Trophoblast cell (in vitro differentiated cells and primary cell): ENCODE measurements at regions not wholly inside any gene's neighbourhood (a gene's known extent, or its start where the extent isn't known, plus 50 kb on each side); places are given as distances from the start of the nearest gene placed in this dataset.

Source experiments
- DNase-seq, 2 donors: peaks; one replicate each; pipeline ENCODE4 v3.0.0-alpha.2; 2016
- H2AFZ ChIP-seq: 2 replicates; pipeline ENCODE4 v1.6.1; 2013; ENCODE audit warnings: low read length, moderate library complexity, mild to moderate bottlenecking; ENCODE audit not compliant: insufficient read depth, poor library complexity
- H2AK5ac ChIP-seq: 2 replicates; pipeline ENCODE4 v1.6.1; 2013; ENCODE audit warnings: mild to moderate bottlenecking, low read length
- H2BK120ac ChIP-seq: 2 replicates; pipeline ENCODE4 v1.6.1; 2013; ENCODE audit warnings: low read length, mild to moderate bottlenecking, moderate library complexity; ENCODE audit not compliant: insufficient read depth, poor library complexity
- H2BK12ac ChIP-seq: 2 replicates; pipeline ENCODE4 v1.6.1; 2013; ENCODE audit warnings: mild to moderate bottlenecking, low read length, moderate library complexity
- H2BK5ac ChIP-seq: 2 replicates; pipeline ENCODE4 v1.6.1; 2013; ENCODE audit warnings: low read length, low read depth, moderate library complexity, mild to moderate bottlenecking; ENCODE audit not compliant: poor library complexity
- H3K14ac ChIP-seq: 2 replicates; pipeline ENCODE4 v1.6.1; 2013; ENCODE audit warnings: mild to moderate bottlenecking, low read length
- H3K18ac ChIP-seq: 2 replicates; pipeline ENCODE4 v1.6.1; 2013; ENCODE audit warnings: mild to moderate bottlenecking, low read length
- H3K23ac ChIP-seq: 2 replicates; pipeline ENCODE4 v1.6.1; 2013; ENCODE audit warnings: low read length
- H3K27ac ChIP-seq: 2 replicates; pipeline ENCODE4 v1.5.1; 2013; ENCODE audit warnings: low read depth, mild to moderate bottlenecking, inconsistent platforms, low read length, moderate library complexity
- H3K27me3 ChIP-seq: 2 replicates; pipeline ENCODE4 v1.6.1; 2013; ENCODE audit warnings: inconsistent platforms, mild to moderate bottlenecking, low read length, moderate library complexity; ENCODE audit not compliant: insufficient read depth
- H3K36me3 ChIP-seq, 2 experiments: 1 replicate in 1 of 2; 2 replicates in 1 of 2; pipeline ENCODE4 v1.6.1; 2013; ENCODE audit warnings: low read length in 2 of 2, mild to moderate bottlenecking in 2 of 2, moderate library complexity in 1 of 2; ENCODE audit not compliant: insufficient read depth in 2 of 2, control insufficient read depth in 1 of 2
- H3K4ac ChIP-seq: 2 replicates; pipeline ENCODE4 v1.6.1; 2013; ENCODE audit warnings: low read depth, mild to moderate bottlenecking, low read length, moderate library complexity
- H3K4me1 ChIP-seq, 2 experiments: 1 replicate in 1 of 2; 2 replicates in 1 of 2; pipeline ENCODE4 v1.6.1; 2013; ENCODE audit warnings: low read length in 2 of 2, mild to moderate bottlenecking in 2 of 2, moderate library complexity in 1 of 2; ENCODE audit not compliant: insufficient read depth in 2 of 2, control insufficient read depth in 1 of 2
- H3K4me2 ChIP-seq: 2 replicates; pipeline ENCODE4 v1.6.1; 2013; ENCODE audit warnings: inconsistent platforms, mild to moderate bottlenecking, low read length, moderate library complexity
- H3K4me3 ChIP-seq: 2 replicates; pipeline ENCODE4 v1.5.1; 2013; ENCODE audit warnings: mild to moderate bottlenecking, low read depth, low read length, inconsistent platforms
- H3K79me1 ChIP-seq: one replicate; pipeline ENCODE4 v1.6.1; 2013; ENCODE audit warnings: low read length
- H3K79me2 ChIP-seq: 2 replicates; pipeline ENCODE4 v1.6.1; 2013; ENCODE audit warnings: low read length, mild to moderate bottlenecking; ENCODE audit not compliant: control insufficient read depth, insufficient read depth, poor library complexity
- H3K9ac ChIP-seq: 2 replicates; pipeline ENCODE4 v1.6.1; 2013; ENCODE audit warnings: mild to moderate bottlenecking, low read length
- H3K9me3 ChIP-seq: 2 replicates; pipeline ENCODE4 v1.6.1; 2013; ENCODE audit warnings: low read depth, mild to moderate bottlenecking, control low read depth, inconsistent platforms, low read length; ENCODE audit not compliant: insufficient read depth
- H4K12ac ChIP-seq: 2 replicates; pipeline ENCODE4 v1.6.1; 2013; ENCODE audit warnings: low read depth, mild to moderate bottlenecking, low read length, moderate library complexity
- H4K8ac ChIP-seq: 2 replicates; pipeline ENCODE4 v1.6.1; 2013; ENCODE audit warnings: low read depth, mild to moderate bottlenecking, low read length, moderate library complexity
- H4K91ac ChIP-seq: one replicate; pipeline ENCODE4 v1.6.1; 2013; ENCODE audit warnings: low read depth, mild to moderate bottlenecking, low read length, moderate library complexity
- WGBS: extraction: QIAGEN DNeasy Blood & Tissue Kit; methylation state at CpG from one replicate; pipeline ENCODE4 v1.1.7; 2013; ENCODE audit warnings: missing lambda C conversion rate; ENCODE audit not compliant: insufficient read length, insufficient coverage; ENCODE audit errors: extremely low coverage; 5-methylcytosine and 5-hydroxymethylcytosine counted together

DNA sequence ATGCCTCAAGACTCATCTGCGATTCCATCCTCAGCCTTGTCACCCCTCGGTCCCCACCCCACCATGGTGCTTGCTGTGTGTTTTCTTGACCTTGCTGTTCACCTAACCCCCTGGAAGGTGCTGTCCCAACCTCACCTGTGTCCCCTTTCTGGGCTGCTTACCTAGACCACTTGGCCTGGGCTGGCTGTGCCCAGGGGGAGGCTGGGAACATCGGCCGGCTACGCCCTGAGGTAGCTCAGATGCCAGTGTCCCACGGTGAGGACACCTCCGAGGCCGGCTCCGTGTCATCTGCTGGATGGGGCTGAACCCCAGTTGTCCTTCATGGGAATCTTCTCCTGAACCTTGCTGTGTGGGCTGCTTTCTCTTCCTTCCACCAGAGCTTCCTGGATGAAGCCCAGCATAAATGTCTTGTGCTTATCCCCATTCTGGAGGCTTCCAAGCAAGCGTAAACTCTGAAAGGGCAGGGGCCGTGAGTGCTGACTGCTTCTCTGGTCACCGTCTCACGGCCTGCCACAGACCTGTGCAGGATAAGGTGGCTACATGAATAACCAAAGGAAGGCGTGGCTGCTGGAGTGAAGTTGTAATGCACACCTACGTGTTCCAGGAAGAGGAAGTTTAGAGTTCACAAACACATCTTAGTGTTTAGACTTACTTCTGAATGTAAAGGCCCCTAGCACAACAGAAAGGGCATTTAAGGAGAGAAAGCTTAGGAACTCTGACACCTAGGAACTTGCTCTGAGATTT lies 724.3 kb downstream of the TBC1D22A start:
- H3K18ac ChIP-seq = no peak overlapping the region
- H3K4ac ChIP-seq = no peak overlapping the region
- no peak overlapping the region for H3K14ac ChIP-seq
- H2AFZ ChIP-seq = no peak overlapping the region
- H3K9ac ChIP-seq = no peak overlapping the region
- H2BK120ac ChIP-seq = no peak overlapping the region
- no CpG with 5 or more reads among the region's 15 CpGs for WGBS
- H2BK5ac ChIP-seq = no peak overlapping the region
- DNase-seq = no peak
- H2AK5ac ChIP-seq = no peak overlapping the region
- H3K23ac ChIP-seq = no peak overlapping the region
- H3K27me3 ChIP-seq = no peaks in the 10 kb centered on the region
- H3K36me3 ChIP-seq = peaks cover 0 to 1% of the 10 kb centered on the region in 2 experiments
- no peak overlapping the region for H3K27ac ChIP-seq
- no peak overlapping the region for H3K4me3 ChIP-seq
- no peak overlapping the region for H4K8ac ChIP-seq
- H3K79me1 ChIP-seq = no peaks in the 10 kb centered on the region
- H2BK12ac ChIP-seq = no peak overlapping the region
- peaks cover 29% of the 10 kb centered on the region for H3K9me3 ChIP-seq
- no peaks in the 10 kb centered on the region for H3K4me1 ChIP-seq
- H3K4me2 ChIP-seq = no peak overlapping the region
- H4K12ac ChIP-seq = no peak overlapping the region
- no peak overlapping the region for H4K91ac ChIP-seq
- no peaks in the 10 kb centered on the region for H3K79me2 ChIP-seq

DNA sequence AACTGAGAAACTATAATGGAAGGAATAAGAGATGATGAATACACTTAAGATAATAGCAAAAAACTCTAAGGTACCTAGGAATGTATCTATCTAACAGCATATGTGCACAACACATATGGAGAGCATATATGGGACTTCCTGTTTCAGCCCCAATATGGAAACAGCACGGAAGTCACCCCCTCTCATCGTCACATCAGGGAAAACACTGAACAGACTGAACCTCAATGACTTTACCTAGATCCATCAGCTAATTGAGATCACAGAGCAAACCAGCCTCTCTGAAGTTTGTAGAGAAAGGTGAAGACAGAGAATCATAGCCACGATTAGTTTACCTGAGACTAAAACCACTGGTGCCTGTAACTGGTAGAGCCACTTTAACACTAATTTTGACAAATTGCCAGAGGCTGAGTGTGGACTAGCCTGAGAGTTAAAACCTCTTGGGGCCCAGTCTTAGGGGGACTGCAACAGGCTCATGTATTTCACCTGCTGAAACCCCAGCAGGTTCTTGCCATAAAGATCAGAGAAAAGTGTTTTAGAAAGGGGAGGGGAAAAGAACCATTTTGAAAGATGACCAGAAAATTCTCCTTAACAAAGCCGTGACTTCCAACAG lies 722.6 kb downstream of the TBC1D22A start:
- WGBS = no CpG with 5 or more reads among the region's 4 CpGs

DNA sequence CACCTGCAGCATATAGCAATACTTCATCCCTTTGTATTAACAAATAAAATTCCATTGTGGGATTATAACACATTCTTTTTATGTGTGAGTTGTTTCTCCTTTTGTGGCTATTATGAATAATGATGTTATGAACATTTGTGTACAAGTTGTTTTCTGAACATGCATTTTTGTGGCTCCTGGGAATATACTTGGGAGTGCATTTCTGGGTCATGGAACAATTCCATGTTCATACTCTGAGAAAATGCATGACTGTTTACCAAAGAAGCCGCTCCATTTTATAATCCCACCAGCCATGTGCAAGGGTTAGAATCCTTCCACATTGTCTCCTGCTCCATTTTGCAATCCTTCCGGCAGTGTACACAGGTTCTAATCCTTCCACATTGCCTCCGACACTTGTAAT lies 713.8 kb downstream of the TBC1D22A start:
- no peaks in the 10 kb centered on the region for H3K4me1 ChIP-seq
- H3K9ac ChIP-seq = no peak overlapping the region
- H4K8ac ChIP-seq = no peak overlapping the region
- no peak overlapping the region for H2AFZ ChIP-seq
- no peak for DNase-seq
- H3K27me3 ChIP-seq = no peaks in the 10 kb centered on the region
- no peak overlapping the region for H2BK120ac ChIP-seq
- no peak overlapping the region for H3K4me2 ChIP-seq
- no peak overlapping the region for H3K18ac ChIP-seq
- peaks cover 19% of the 10 kb centered on the region for H3K9me3 ChIP-seq
- H3K4ac ChIP-seq = no peak overlapping the region
- WGBS = no CpG with 5 or more reads among the region's 3 CpGs
- no peak overlapping the region for H2AK5ac ChIP-seq
- no peak overlapping the region for H3K14ac ChIP-seq
- no peak overlapping the region for H3K27ac ChIP-seq
- no peak overlapping the region for H3K4me3 ChIP-seq
- no peak overlapping the region for H4K91ac ChIP-seq
- no peak overlapping the region for H3K23ac ChIP-seq
- H2BK12ac ChIP-seq = no peak overlapping the region
- no peaks in the 10 kb centered on the region for H3K79me2 ChIP-seq
- no peaks in the 10 kb centered on the region for H3K79me1 ChIP-seq
- H3K36me3 ChIP-seq = no peaks in the 10 kb centered on the region
- no peak overlapping the region for H2BK5ac ChIP-seq
- no peak overlapping the region for H4K12ac ChIP-seq

More for the DNA sequence above, 722.6 kb downstream of the TBC1D22A start:
- H3K36me3 ChIP-seq = peaks cover 0 to 1% of the 10 kb centered on the region in 2 experiments
- no peak overlapping the region for H2AK5ac ChIP-seq
- H3K4me3 ChIP-seq = no peak overlapping the region
- H3K9ac ChIP-seq = no peak overlapping the region
- DNase-seq = no peak
- H4K8ac ChIP-seq = no peak overlapping the region
- no peak overlapping the region for H2BK120ac ChIP-seq
- H3K79me1 ChIP-seq = no peaks in the 10 kb centered on the region
- H3K9me3 ChIP-seq = peaks cover 28% of the 10 kb centered on the region
- no peak overlapping the region for H4K12ac ChIP-seq
- no peak overlapping the region for H2AFZ ChIP-seq
- H2BK5ac ChIP-seq = no peak overlapping the region
- H3K4ac ChIP-seq = no peak overlapping the region
- no peak overlapping the region for H3K27ac ChIP-seq
- no peaks in the 10 kb centered on the region for H3K4me1 ChIP-seq
- no peak overlapping the region for H2BK12ac ChIP-seq
- no peak overlapping the region for H3K23ac ChIP-seq
- no peak overlapping the region for H3K4me2 ChIP-seq
- no peak overlapping the region for H3K18ac ChIP-seq
- no peak overlapping the region for H3K14ac ChIP-seq
- no peaks in the 10 kb centered on the region for H3K27me3 ChIP-seq
- H4K91ac ChIP-seq = no peak overlapping the region
- no peaks in the 10 kb centered on the region for H3K79me2 ChIP-seq

DNA sequence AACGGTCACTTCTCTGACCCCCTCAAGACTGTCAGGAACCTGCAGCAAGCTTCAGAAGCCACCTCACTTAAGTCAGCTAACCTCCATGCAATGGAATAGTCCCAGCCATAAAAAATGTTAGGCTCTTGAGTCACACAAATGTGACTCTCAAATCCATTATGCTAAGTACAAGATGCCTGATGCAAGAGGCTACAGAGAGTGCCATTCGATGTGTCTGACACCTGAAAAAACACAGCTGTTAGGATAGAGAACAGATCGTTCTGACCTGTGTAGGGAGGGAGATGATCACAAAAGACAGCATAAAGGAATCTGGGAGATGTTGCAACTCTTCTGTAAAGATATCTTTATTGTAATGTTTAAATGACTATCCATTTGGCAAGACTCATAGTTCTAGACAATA lies 712.4 kb downstream of the TBC1D22A start:
- Histone ChIP-seq H3K4me1 (no peaks in the 10 kb centered on the region), H2BK12ac (no peak overlapping the region), H3K79me2 (no peaks in the 10 kb centered on the region), H3K36me3 (no peaks in the 10 kb centered on the region), H2AFZ (no peak overlapping the region), H3K23ac (no peak overlapping the region), H3K4me3 (no peak overlapping the region), H3K9ac (no peak overlapping the region), H4K91ac (no peak overlapping the region), H2BK120ac (no peak overlapping the region), H3K14ac (no peak overlapping the region), H3K18ac (no peak overlapping the region), H3K4ac (no peak overlapping the region), H4K8ac (no peak overlapping the region), H4K12ac (no peak overlapping the region), H3K9me3 (peaks cover 22% of the 10 kb centered on the region), H3K27ac (no peak overlapping the region), H3K79me1 (no peaks in the 10 kb centered on the region), H2BK5ac (no peak overlapping the region), H3K27me3 (no peaks in the 10 kb centered on the region), H3K4me2 (no peak overlapping the region), H2AK5ac (no peak overlapping the region)
- no peak for DNase-seq
- no CpG with 5 or more reads among the region's 3 CpGs for WGBS
